Breast epithelium (tissue), 4 donors: ENCODE measurements at regions not wholly inside any gene's neighbourhood (a gene's known extent, or its start where the extent isn't known, plus 50 kb on each side); places are given as distances from the start of the nearest gene placed in this dataset.

Experiments
- DNase-seq, 2 donors: peaks; one replicate each; pipeline ENCODE4 v3.0.0-alpha.2; 2019; ENCODE audit warnings: low spot score in 2 of 2
- H3K27ac ChIP-seq, 2 donors: fragments of 200-600 bp; sonication (generic) in 1 of 2; one replicate each; pipeline ENCODE4 v1.5.1; 2016 to 2019; ENCODE audit warnings: mild to moderate bottlenecking in 1 of 2
- H3K27me3 ChIP-seq, 2 donors: fragments of 200-600 bp; sonication (generic) in 1 of 2; one replicate each; pipeline versions ENCODE4 v1.5.1 to v1.6.0; 2017 to 2019; ENCODE audit warnings: control low read depth in 1 of 2, mild to moderate bottlenecking in 1 of 2
- H3K36me3 ChIP-seq: fragments of 200-600 bp; one replicate; pipeline ENCODE4 v1.5.1; 2019
- H3K4me1 ChIP-seq, 2 donors: fragments of 200-600 bp; sonication (generic); one replicate each; pipeline ENCODE4 v1.5.1; 2016 to 2019; ENCODE audit warnings: control low read depth in 1 of 2
- H3K4me3 ChIP-seq, 3 donors: fragments of 200-600 bp; sonication (generic); 1 replicate in 2 of 3; 2 replicates in 1 of 3; pipeline ENCODE4 v1.5.1; 2016 to 2019; ENCODE audit warnings: mild to moderate bottlenecking in 3 of 3, moderate library complexity in 2 of 3
- H3K9me3 ChIP-seq, 2 donors: fragments of 200-600 bp; sonication (generic) in 1 of 2; one replicate each; pipeline ENCODE4 v1.5.1; 2016 to 2019; ENCODE audit warnings: control low read depth in 1 of 2
- CTCF ChIP-seq, 3 donors: fragments of 450-650 bp; IDR thresholded peaks; one replicate each; pipeline ENCODE4 v1.5.1; 2016 to 2017; ENCODE audit warnings: antibody characterized with exemption in 3 of 3, mild to moderate bottlenecking in 3 of 3, moderate library complexity in 3 of 3
- POLR2A ChIP-seq: fragments of 450-650 bp; IDR thresholded peaks from one replicate; pipeline ENCODE4 v1.6.1; 2016; ENCODE audit warnings: antibody characterized with exemption, mild to moderate bottlenecking, moderate library complexity
- POLR2AphosphoS5 ChIP-seq, 3 donors: sonication (generic); formaldehyde crosslinking; IDR thresholded peaks; one replicate each; pipeline ENCODE4 v1.6.1; 2017; ENCODE audit warnings: antibody characterized with exemption in 3 of 3
- intact Hi-C: fragments of 100-400 bp; cut with DNase I; formaldehyde crosslinking; loops from one replicate; pipeline ENCODE4 v1.15.1; 2023; ENCODE audit warnings: low total_unique reads

GRCh38 chr16:61005952-61006351 lies 1030.3 kb downstream of the CDH8 start:
- DNase-seq = no peak
- Histone ChIP-seq H3K9me3 (no peaks in the 10 kb centered on the region), H3K4me3 (no peak overlapping the region), H3K27me3 (no peaks in the 10 kb centered on the region), H3K36me3 (no peaks in the 10 kb centered on the region), H3K4me1 (no peaks in the 10 kb centered on the region), H3K27ac (no peak overlapping the region)
- intact Hi-C loops = no loop called here
- TF ChIP-seq POLR2A = no peak
- TF ChIP-seq CTCF (IDR thresholded peaks at IDR 0.05) = no peak
- TF ChIP-seq POLR2AphosphoS5 (IDR thresholded peaks at IDR 0.05) = no peak

- Histone ChIP-seq H3K27ac (no peak overlapping the region), H3K9me3 (no peaks in the 10 kb centered on the region), H3K4me1 (no peaks in the 10 kb centered on the region), H3K27me3 (no peaks in the 10 kb centered on the region), H3K4me3 (no peak overlapping the region), H3K36me3 (no peaks in the 10 kb centered on the region)
- DNase-seq = no peak
- intact Hi-C loops = no loop called here
- TF ChIP-seq CTCF (IDR thresholded peaks at IDR 0.05) = no peak
- TF ChIP-seq POLR2A = no peak
- no peak for TF ChIP-seq POLR2AphosphoS5 (IDR thresholded peaks at IDR 0.05)
These were observed 1033.6 kb downstream of the CDH8 start for GRCh38 chr16:61002479-61003204.

GRCh38 chr16:60991886-60992285 lies 1044.4 kb downstream of the CDH8 start:
- Histone ChIP-seq H3K27ac (no peak overlapping the region), H3K4me1 (no peaks in the 10 kb centered on the region), H3K4me3 (no peak overlapping the region), H3K27me3 (no peaks in the 10 kb centered on the region), H3K36me3 (no peaks in the 10 kb centered on the region), H3K9me3 (no peaks in the 10 kb centered on the region)
- intact Hi-C loops = no loop called here
- no peak for DNase-seq
- TF ChIP-seq POLR2AphosphoS5 (IDR thresholded peaks at IDR 0.05) (no peak), POLR2A (no peak), CTCF (IDR thresholded peaks at IDR 0.05) (no peak)

GRCh38 chr16:60989592-60989991 lies 1046.6 kb downstream of the CDH8 start:
- Histone ChIP-seq H3K4me3 (no peak overlapping the region), H3K36me3 (no peaks in the 10 kb centered on the region), H3K27ac (no peak overlapping the region), H3K27me3 (no peaks in the 10 kb centered on the region), H3K9me3 (no peaks in the 10 kb centered on the region), H3K4me1 (no peaks in the 10 kb centered on the region)
- TF ChIP-seq POLR2AphosphoS5 (IDR thresholded peaks at IDR 0.05) (no peak), POLR2A (no peak), CTCF (IDR thresholded peaks at IDR 0.05) (no peak)
- intact Hi-C loops = no loop called here
- no peak for DNase-seq

- Histone ChIP-seq H3K4me3 (no peak overlapping the region), H3K27me3 (no peaks in the 10 kb centered on the region), H3K4me1 (no peaks in the 10 kb centered on the region), H3K27ac (no peak overlapping the region), H3K9me3 (no peaks in the 10 kb centered on the region), H3K36me3 (no peaks in the 10 kb centered on the region)
- DNase-seq = no peak
- intact Hi-C loops = no loop called here
- no peak for TF ChIP-seq POLR2AphosphoS5 (IDR thresholded peaks at IDR 0.05)
- no peak for TF ChIP-seq POLR2A
- no peak for TF ChIP-seq CTCF (IDR thresholded peaks at IDR 0.05)
These were observed 1057.1 kb downstream of the CDH8 start for GRCh38 chr16:60979119-60979518.
